Caco-2 (cell line): ENCODE measurements at regions not wholly inside any gene's neighbourhood (a gene's known extent, or its start where the extent isn't known, plus 50 kb on each side); places are given as distances from the start of the nearest gene placed in this dataset.

ENCODE experiments used
- BruUV-seq: library from RNA; stranded (reverse); fragments of 400-500 nt; replicated peaks from 2 replicates; lab custom pipeline; 2021; lab: Mats Ljungman, UMichigan
- CTCF ChIA-PET: fragments of 300-600 bp; sonication (Branson Sonifier 250); formaldehyde crosslinking; loops from one replicate; lab custom pipeline; 2022; ENCODE audit warnings: antibody characterized with exemption; lab: Charles Lee
- POLR2A ChIA-PET: fragments of 300-600 bp; sonication (Branson Sonifier 250); formaldehyde crosslinking; loops from one replicate; lab custom pipeline; 2022; ENCODE audit warnings: antibody characterized with exemption; lab: Charles Lee
- DNase-seq, 2 experiments: peaks; one replicate each; pipeline versions ENCODE4 v3.0.0 to v3.0.0-alpha.2; 2020 to 2022
- H3K27me3 ChIP-seq: replicated peaks from 2 replicates; pipeline ENCODE4 v1.6.0; 2011; ENCODE audit warnings: low read length; ENCODE audit not compliant: control insufficient read depth, insufficient read depth
- H3K36me3 ChIP-seq: 2 replicates; pipeline ENCODE4 v1.5.1; 2011; ENCODE audit warnings: low read length; ENCODE audit not compliant: control insufficient read depth, insufficient read depth
- H3K4me1 ChIP-seq: fragments of 250-450 bp; sonication (Bioruptor Pico); 2 replicates; pipeline ENCODE4 v1.5.1; 2020; ENCODE audit warnings: mild to moderate bottlenecking
- H3K4me3 ChIP-seq: 2 replicates; pipeline ENCODE4 v1.5.1; 2011; ENCODE audit warnings: low read depth, mild to moderate bottlenecking, control low read depth, low read length
- H3K9me3 ChIP-seq: fragments of 250-450 bp; sonication (Bioruptor Pico); 2 replicates; pipeline ENCODE4 v1.5.1; 2020; ENCODE audit warnings: mild to moderate bottlenecking, moderate library complexity
- H3K27ac Mint-ChIP-seq: one replicate; pipeline ENCODE4 v1.8.0; 2022; ENCODE audit warnings: mixed read lengths; ENCODE audit not compliant: unreplicated experiment
- H3K27me3 Mint-ChIP-seq: one replicate; pipeline ENCODE4 v1.8.0; 2022; ENCODE audit warnings: mixed read lengths; ENCODE audit not compliant: insufficient read depth, unreplicated experiment
- H3K36me3 Mint-ChIP-seq: one replicate; pipeline ENCODE4 v1.8.0; 2022; ENCODE audit warnings: mild to moderate bottlenecking, mixed read lengths; ENCODE audit not compliant: insufficient read depth, unreplicated experiment
- H3K4me1 Mint-ChIP-seq: one replicate; pipeline ENCODE4 v1.8.0; 2022; ENCODE audit warnings: low read depth, mixed read lengths; ENCODE audit not compliant: unreplicated experiment
- H3K4me3 Mint-ChIP-seq: one replicate; pipeline ENCODE4 v1.8.0; 2022; ENCODE audit warnings: mild to moderate bottlenecking, moderate library complexity, mixed read lengths; ENCODE audit not compliant: unreplicated experiment
- H3K9me3 Mint-ChIP-seq: one replicate; pipeline ENCODE4 v1.8.0; 2022; ENCODE audit warnings: mixed read lengths; ENCODE audit not compliant: unreplicated experiment
- CTCF ChIP-seq, 2 experiments: fragments of 200-600 bp in 1 of 2; IDR thresholded peaks; 1 replicate in 1 of 2; 2 replicates in 1 of 2; pipeline versions ENCODE4 v1.5.1 to v1.8.0; 2011 to 2022; ENCODE audit warnings: antibody characterized with exemption in 1 of 2, control low read depth in 1 of 2, inconsistent platforms in 1 of 2, low read depth in 1 of 2, low read length in 1 of 2, mild to moderate bottlenecking in 1 of 2, moderate library complexity in 1 of 2; ENCODE audit not compliant: insufficient read depth in 1 of 2, severe bottlenecking in 1 of 2, unreplicated experiment in 1 of 2
- intact Hi-C: fragments of 100-400 bp; cut with micrococcal nuclease; formaldehyde crosslinking; loops from one replicate; pipeline ENCODE4 v1.10.0; 2022; ENCODE audit not compliant: unreplicated experiment

- Mint-ChIP-seq H3K36me3 (peaks cover 11% of the 10 kb centered on the region), H3K27me3 (no peaks in the 10 kb centered on the region), H3K27ac (no peak overlapping the region), H3K4me3 (no peak overlapping the region), H3K4me1 (peaks cover 6% of the 10 kb centered on the region), H3K9me3 (no peaks in the 10 kb centered on the region)
- no peak for TF ChIP-seq CTCF (IDR thresholded peaks at IDR 0.05; ENCODE audit: insufficient read depth in 1 of 2, low read depth in 1 of 2, low read length in 1 of 2, severe bottlenecking in 1 of 2, unreplicated experiment in 1 of 2)
- POLR2A ChIA-PET, result no interaction called here
- 0 out of 2 replicates have a peak, but pooled peaks cover 3% of the 10 kb centered on the region for H3K4me1 ChIP-seq
- CTCF ChIA-PET, result no interaction called here
- no TSS peak for BruUV-seq
- no peaks in the 10 kb centered on the region for H3K36me3 ChIP-seq
- intact Hi-C loops, result no loop called here
- no peak for DNase-seq
- H3K4me3 ChIP-seq, result no peak overlapping the region
- no peaks in the 10 kb centered on the region for H3K27me3 ChIP-seq
- no peaks in the 10 kb centered on the region for H3K9me3 ChIP-seq
Observed at GRCh38 chr10:28171468-28172222, 131.2 kb downstream of the MPP7 start.

GRCh38 chr10:28169525-28169924 is 133.3 kb downstream of the MPP7 start:
- Histone ChIP-seq H3K4me1 (no peaks in the 10 kb centered on the region), H3K27me3 (no peaks in the 10 kb centered on the region), H3K36me3 (no peaks in the 10 kb centered on the region), H3K4me3 (no peak overlapping the region), H3K9me3 (no peaks in the 10 kb centered on the region)
- Mint-ChIP-seq H3K4me1 (no peaks in the 10 kb centered on the region), H3K4me3 (no peak overlapping the region), H3K36me3 (peaks cover 11% of the 10 kb centered on the region), H3K27ac (no peak overlapping the region), H3K27me3 (no peaks in the 10 kb centered on the region), H3K9me3 (no peaks in the 10 kb centered on the region)
- intact Hi-C loops, result no loop called here
- ChIA-PET CTCF (no interaction called here), POLR2A (no interaction called here)
- no peak for DNase-seq
- no TSS peak for BruUV-seq
- TF ChIP-seq CTCF (IDR thresholded peaks at IDR 0.05; ENCODE audit: insufficient read depth in 1 of 2, low read depth in 1 of 2, low read length in 1 of 2, severe bottlenecking in 1 of 2, unreplicated experiment in 1 of 2), result no peak

GRCh38 chr10:28160866-28161405 is 141.9 kb downstream of the MPP7 start:
- intact Hi-C loops, result no loop called here
- no peaks in the 10 kb centered on the region for H3K27me3 Mint-ChIP-seq

More at GRCh38 chr10:28160866-28161405, 141.9 kb downstream of the MPP7 start:
- Mint-ChIP-seq H3K9me3 (no peaks in the 10 kb centered on the region), H3K27ac (no peak overlapping the region), H3K4me3 (no peak overlapping the region), H3K4me1 (peaks cover 8% of the 10 kb centered on the region), H3K36me3 (peaks cover 5% of the 10 kb centered on the region)
- ChIA-PET CTCF (no interaction called here), POLR2A (no interaction called here)
- no peaks in the 10 kb centered on the region for H3K9me3 ChIP-seq
- TF ChIP-seq CTCF (IDR thresholded peaks at IDR 0.05; ENCODE audit: insufficient read depth in 1 of 2, low read depth in 1 of 2, low read length in 1 of 2, severe bottlenecking in 1 of 2, unreplicated experiment in 1 of 2), result no peak
- no TSS peak for BruUV-seq
- DNase-seq, result no peak
- no peaks in the 10 kb centered on the region for H3K36me3 ChIP-seq
- no peak overlapping the region for H3K4me3 ChIP-seq
- no peaks in the 10 kb centered on the region for H3K27me3 ChIP-seq
- no peaks in the 10 kb centered on the region for H3K4me1 ChIP-seq
